ENCODE measurements at regions not wholly inside any gene's neighbourhood (a gene's known extent, or its start where the extent isn't known, plus 50 kb on each side); places are given as distances from the start of the nearest gene placed in this dataset.

GRCh38 chr22:47690166-47690565 is 927.7 kb downstream of the TBC1D22A start:
- no peak for DNase-seq

GRCh38 chr22:47687776-47688175 is 925.3 kb downstream of the TBC1D22A start:
- DNase-seq: no peak

GRCh38 chr22:47687346-47687655 is 924.9 kb downstream of the TBC1D22A start:
- no peak for DNase-seq

GRCh38 chr22:47686594-47687345 is 924.3 kb downstream of the TBC1D22A start:
- no peak for DNase-seq

GRCh38 chr22:47681411-47682165 is 919.1 kb downstream of the TBC1D22A start:
- no peak for DNase-seq

GRCh38 chr22:47678636-47679287 is 916.3 kb downstream of the TBC1D22A start:
- no peak for DNase-seq

- no peak for DNase-seq
These were observed 915.6 kb downstream of the TBC1D22A start for GRCh38 chr22:47678048-47678447.

GRCh38 chr22:47676685-47677084 is 914.2 kb downstream of the TBC1D22A start:
- no peak for DNase-seq

- DNase-seq: no peak
These were observed 912.1 kb downstream of the TBC1D22A start for GRCh38 chr22:47674600-47674999.

- no peak for DNase-seq
These were observed 911.1 kb downstream of the TBC1D22A start for GRCh38 chr22:47673557-47673956.

- DNase-seq: no peak
These were observed 910.1 kb downstream of the TBC1D22A start for GRCh38 chr22:47672526-47672925.

- no peak for DNase-seq
These were observed 902.7 kb downstream of the TBC1D22A start for GRCh38 chr22:47665151-47665550.

- no peak for DNase-seq
These were observed 901.5 kb downstream of the TBC1D22A start for GRCh38 chr22:47663615-47664605.

GRCh38 chr22:47659467-47660223 is 897.2 kb downstream of the TBC1D22A start:
- no peak for DNase-seq

GRCh38 chr22:47658182-47658581 is 895.7 kb downstream of the TBC1D22A start:
- DNase-seq: no peak

- DNase-seq: no peak
These were observed 894.8 kb downstream of the TBC1D22A start for GRCh38 chr22:47657224-47657623.

GRCh38 chr22:47656806-47657205 is 894.4 kb downstream of the TBC1D22A start:
- DNase-seq: no peak

GRCh38 chr22:47655930-47656329 is 893.5 kb downstream of the TBC1D22A start:
- no peak for DNase-seq

- no peak for DNase-seq
These were observed 892.6 kb downstream of the TBC1D22A start for GRCh38 chr22:47654922-47655491.

GRCh38 chr22:47653921-47654320 is 891.5 kb downstream of the TBC1D22A start:
- no peak for DNase-seq

GRCh38 chr22:47651216-47651987 is 889.0 kb downstream of the TBC1D22A start:
- no peak for DNase-seq
